Naive thymus-derived CD8-positive, alpha-beta T cell (primary cell): ENCODE measurements at regions not wholly inside any gene's neighbourhood (a gene's known extent, or its start where the extent isn't known, plus 50 kb on each side); places are given as distances from the start of the nearest gene placed in this dataset.

Source experiments
- ATAC-seq, 2 donors: fragments of 150-1000 bp; cut with Tn5 transposase in 1 of 2; sonication (Bioruptor Pico), chemical (Tn5 transposase) in 1 of 2; 1 replicate in 1 of 2; 2 replicates in 1 of 2; pipeline ENCODE4 v1.10.0; 2021; ENCODE audit warnings: mild to moderate bottlenecking in 2 of 2, moderate library complexity in 2 of 2
- POLR2A ChIA-PET: fragments of 350-600 bp; sonication (Branson Sonifier 250); formaldehyde crosslinking; loops from one replicate; lab custom pipeline; 2021; ENCODE audit warnings: antibody characterized with exemption; lab: Charles Lee
- DNase-seq, 10 donors: peaks; one replicate each; pipeline versions ENCODE4 v3.0.0 to v3.0.0-alpha.2; 2020 to 2022
- H3K27ac Mint-ChIP-seq, 10 donors: one replicate each; pipeline ENCODE4 v1.8.0; 2020 to 2022; ENCODE audit warnings: mild to moderate bottlenecking in 10 of 10, mixed read lengths in 10 of 10, moderate library complexity in 4 of 10, inconsistent platforms in 1 of 10
- H3K27me3 Mint-ChIP-seq, 5 donors: one replicate each; pipeline ENCODE4 v1.8.0; 2021 to 2022; ENCODE audit warnings: mixed read lengths in 5 of 5
- H3K36me3 Mint-ChIP-seq, 3 donors: one replicate each; pipeline ENCODE4 v1.8.0; 2020 to 2022; ENCODE audit warnings: mixed read lengths in 3 of 3, mild to moderate bottlenecking in 2 of 3, inconsistent platforms in 1 of 3
- H3K4me1 Mint-ChIP-seq, 4 donors: one replicate each; pipeline ENCODE4 v1.8.0; 2021 to 2022; ENCODE audit warnings: mixed read lengths in 4 of 4
- H3K4me3 Mint-ChIP-seq, 10 donors: one replicate each; pipeline ENCODE4 v1.8.0; 2020 to 2022; ENCODE audit warnings: mild to moderate bottlenecking in 10 of 10, mixed read lengths in 10 of 10, moderate library complexity in 6 of 10, inconsistent platforms in 1 of 10
- H3K9me3 Mint-ChIP-seq, 9 donors: one replicate each; pipeline ENCODE4 v1.8.0; 2020 to 2022; ENCODE audit warnings: mixed read lengths in 9 of 9, mild to moderate bottlenecking in 3 of 9, inconsistent platforms in 1 of 9, moderate library complexity in 1 of 9

- no peak for ATAC-seq
- Mint-ChIP-seq H3K9me3 (peaks cover 0 to 2% (median 0%) of the 10 kb centered on the region in 9 donors), H3K4me3 (no peak overlapping the region), H3K36me3 (no peaks in the 10 kb centered on the region), H3K27me3 (peaks cover 3 to 12% (median 10%) of the 10 kb centered on the region in 5 donors), H3K4me1 (no peaks in the 10 kb centered on the region), H3K27ac (no peak overlapping the region)
- POLR2A ChIA-PET, result no interaction called here
- DNase-seq, result no peak
Observed at GRCh38 chr11:133718238-133718637, 127.1 kb downstream of the SPATA19 start.

- Mint-ChIP-seq H3K9me3 (peaks cover 0 to 2% (median 0%) of the 10 kb centered on the region in 9 donors), H3K27me3 (peaks cover 7 to 17% (median 11%) of the 10 kb centered on the region in 5 donors), H3K36me3 (no peaks in the 10 kb centered on the region), H3K27ac (no peak overlapping the region), H3K4me3 (no peak overlapping the region), H3K4me1 (no peaks in the 10 kb centered on the region)
- POLR2A ChIA-PET, result no interaction called here
- ATAC-seq, result no peak
- no peak for DNase-seq
Observed at GRCh38 chr11:133716602-133717001, 128.7 kb downstream of the SPATA19 start.

GRCh38 chr11:133715602-133716001 is 129.7 kb downstream of the SPATA19 start:
- no peaks in the 10 kb centered on the region for H3K4me1 Mint-ChIP-seq
- H3K27ac Mint-ChIP-seq, result no peak overlapping the region
- DNase-seq (no peak), ATAC-seq (no peak)
- H3K36me3 Mint-ChIP-seq, result no peaks in the 10 kb centered on the region
- POLR2A ChIA-PET, result no interaction called here
- H3K9me3 Mint-ChIP-seq, result peaks cover 0 to 2% (median 0%) of the 10 kb centered on the region in 9 donors
- no peak overlapping the region for H3K4me3 Mint-ChIP-seq
- peaks cover 7 to 17% (median 10%) of the 10 kb centered on the region in 5 donors for H3K27me3 Mint-ChIP-seq

GRCh38 chr11:133714471-133715375 is 130.6 kb downstream of the SPATA19 start:
- ATAC-seq (no peak), DNase-seq (no peak)
- H3K4me1 Mint-ChIP-seq, result no peaks in the 10 kb centered on the region
- H3K9me3 Mint-ChIP-seq, result peaks cover 0 to 2% (median 0%) of the 10 kb centered on the region in 9 donors
- H3K36me3 Mint-ChIP-seq, result no peaks in the 10 kb centered on the region
- POLR2A ChIA-PET, result no interaction called here
- H3K4me3 Mint-ChIP-seq, result no peak overlapping the region
- no peak overlapping the region for H3K27ac Mint-ChIP-seq
- peaks cover 7 to 13% (median 10%) of the 10 kb centered on the region in 5 donors for H3K27me3 Mint-ChIP-seq

GRCh38 chr11:133713844-133714243 is 131.5 kb downstream of the SPATA19 start:
- Mint-ChIP-seq H3K36me3 (no peaks in the 10 kb centered on the region), H3K9me3 (peaks cover 0 to 2% (median 0%) of the 10 kb centered on the region in 9 donors), H3K4me3 (no peak overlapping the region), H3K4me1 (no peaks in the 10 kb centered on the region), H3K27ac (no peak overlapping the region), H3K27me3 (peaks cover 7 to 12% (median 10%) of the 10 kb centered on the region in 5 donors)
- no peak for DNase-seq
- POLR2A ChIA-PET, result no interaction called here
- ATAC-seq, result no peak

- POLR2A ChIA-PET, result no interaction called here
- DNase-seq, result no peak
- Mint-ChIP-seq H3K4me1 (no peaks in the 10 kb centered on the region), H3K4me3 (no peak overlapping the region), H3K36me3 (no peaks in the 10 kb centered on the region), H3K27ac (no peak overlapping the region), H3K27me3 (peaks cover 7 to 12% (median 10%) of the 10 kb centered on the region in 5 donors), H3K9me3 (peaks cover 0 to 2% (median 0%) of the 10 kb centered on the region in 9 donors)
- no peak for ATAC-seq
Observed at GRCh38 chr11:133713406-133713805, 131.9 kb downstream of the SPATA19 start.

- Mint-ChIP-seq H3K9me3 (no peaks in the 10 kb centered on the region), H3K27ac (no peak overlapping the region), H3K4me1 (no peaks in the 10 kb centered on the region), H3K4me3 (no peak overlapping the region), H3K36me3 (no peaks in the 10 kb centered on the region), H3K27me3 (peaks cover 4 to 8% (median 7%) of the 10 kb centered on the region in 5 donors)
- POLR2A ChIA-PET, result no interaction called here
- DNase-seq, result no peak
- ATAC-seq, result no peak
Observed at GRCh38 chr11:133712051-133712560, 133.2 kb downstream of the SPATA19 start.

GRCh38 chr11:133711545-133711944 is 133.8 kb downstream of the SPATA19 start:
- Mint-ChIP-seq H3K27ac (no peak overlapping the region), H3K9me3 (no peaks in the 10 kb centered on the region), H3K36me3 (no peaks in the 10 kb centered on the region), H3K27me3 (peaks cover under 1 to 7% (median 5%) of the 10 kb centered on the region in 5 donors), H3K4me3 (no peak overlapping the region), H3K4me1 (no peaks in the 10 kb centered on the region)
- POLR2A ChIA-PET, result no interaction called here
- ATAC-seq (no peak), DNase-seq (no peak)

GRCh38 chr11:133710681-133711240 is 134.6 kb downstream of the SPATA19 start:
- DNase-seq, result no peak
- POLR2A ChIA-PET, result no interaction called here
- no peaks in the 10 kb centered on the region for H3K4me1 Mint-ChIP-seq

GRCh38 chr11:133710241-133710640 is 135.1 kb downstream of the SPATA19 start:
- H3K27me3 Mint-ChIP-seq, result peaks cover 0 to 5% (median 5%) of the 10 kb centered on the region in 5 donors
- H3K4me1 Mint-ChIP-seq, result no peaks in the 10 kb centered on the region
- H3K36me3 Mint-ChIP-seq, result no peaks in the 10 kb centered on the region
- H3K4me3 Mint-ChIP-seq, result no peak overlapping the region
- POLR2A ChIA-PET, result no interaction called here
- no peaks in the 10 kb centered on the region for H3K9me3 Mint-ChIP-seq
- H3K27ac Mint-ChIP-seq, result no peak overlapping the region
- ATAC-seq (no peak), DNase-seq (no peak)

More at GRCh38 chr11:133710681-133711240, 134.6 kb downstream of the SPATA19 start:
- peaks cover 0 to 6% (median 5%) of the 10 kb centered on the region in 5 donors for H3K27me3 Mint-ChIP-seq
- ATAC-seq, result no peak
- H3K27ac Mint-ChIP-seq, result no peak overlapping the region
- no peaks in the 10 kb centered on the region for H3K9me3 Mint-ChIP-seq
- no peak overlapping the region for H3K4me3 Mint-ChIP-seq
- H3K36me3 Mint-ChIP-seq, result no peaks in the 10 kb centered on the region

- ATAC-seq (no peak), DNase-seq (no peak)
- Mint-ChIP-seq H3K36me3 (no peaks in the 10 kb centered on the region), H3K9me3 (peaks cover 0 to 8% (median 0%) of the 10 kb centered on the region in 9 donors), H3K4me3 (no peak overlapping the region), H3K27me3 (peaks cover 7 to 15% (median 9%) of the 10 kb centered on the region in 5 donors), H3K4me1 (no peaks in the 10 kb centered on the region), H3K27ac (no peak overlapping the region)
- POLR2A ChIA-PET, result no interaction called here
Observed at GRCh38 chr11:133708547-133709051, 136.7 kb downstream of the SPATA19 start.

- ATAC-seq (no peak), DNase-seq (no peak)
- H3K4me3 Mint-ChIP-seq, result no peak overlapping the region
- POLR2A ChIA-PET, result no interaction called here
- peaks cover 2 to 11% (median 7%) of the 10 kb centered on the region in 5 donors for H3K27me3 Mint-ChIP-seq
- H3K4me1 Mint-ChIP-seq, result no peaks in the 10 kb centered on the region
- no peaks in the 10 kb centered on the region for H3K36me3 Mint-ChIP-seq
- peaks cover 0 to 9% (median 0%) of the 10 kb centered on the region in 9 donors for H3K9me3 Mint-ChIP-seq
- no peak overlapping the region for H3K27ac Mint-ChIP-seq
Observed at GRCh38 chr11:133706925-133707794, 138.2 kb downstream of the SPATA19 start.
